Mesenchymal stem cell (in vitro differentiated cells and primary cell): ENCODE measurements at regions not wholly inside any gene's neighbourhood (a gene's known extent, or its start where the extent isn't known, plus 50 kb on each side); places are given as distances from the start of the nearest gene placed in this dataset.

Experiments used
- DNase-seq: peaks from one replicate; pipeline ENCODE4 v3.0.0-alpha.2; 2013
- H2AFZ ChIP-seq: one replicate; pipeline ENCODE4 v1.6.1; 2013; ENCODE audit warnings: low read depth, mild to moderate bottlenecking, control low read depth, inconsistent platforms, low read length, moderate library complexity
- H2AK5ac ChIP-seq: 2 replicates; pipeline ENCODE4 v1.6.1; 2013; ENCODE audit warnings: low read length, moderate library complexity, mild to moderate bottlenecking, inconsistent platforms; ENCODE audit not compliant: severe bottlenecking
- H2BK120ac ChIP-seq: one replicate; pipeline ENCODE4 v1.6.1; 2013; ENCODE audit warnings: low read depth, mild to moderate bottlenecking, inconsistent platforms, low read length, moderate library complexity
- H2BK12ac ChIP-seq, 2 experiments: one replicate each; pipeline ENCODE4 v1.6.1; 2013; ENCODE audit warnings: inconsistent platforms in 2 of 2, low read length in 2 of 2, mild to moderate bottlenecking in 2 of 2, moderate library complexity in 2 of 2, control low read depth in 1 of 2
- H2BK15ac ChIP-seq: one replicate; pipeline ENCODE4 v1.6.1; 2013; ENCODE audit warnings: mild to moderate bottlenecking, low read depth, inconsistent platforms; ENCODE audit not compliant: poor library complexity, severe bottlenecking
- H2BK5ac ChIP-seq: 2 replicates; pipeline ENCODE4 v1.6.1; 2013; ENCODE audit warnings: low read depth, mild to moderate bottlenecking, low read length, control low read depth, inconsistent platforms; ENCODE audit not compliant: poor library complexity, severe bottlenecking
- H3K14ac ChIP-seq, 2 experiments: one replicate each; pipeline ENCODE4 v1.6.1; 2013; ENCODE audit warnings: inconsistent platforms in 2 of 2, low read length in 2 of 2, control low read depth in 1 of 2, mild to moderate bottlenecking in 1 of 2, moderate library complexity in 1 of 2
- H3K18ac ChIP-seq, 2 experiments: one replicate each; pipeline ENCODE4 v1.6.1; 2013; ENCODE audit warnings: inconsistent platforms in 2 of 2, low read length in 2 of 2, control low read depth in 1 of 2, low read depth in 1 of 2, mild to moderate bottlenecking in 1 of 2
- H3K23ac ChIP-seq, 2 experiments: one replicate each; pipeline ENCODE4 v1.6.1; 2013; ENCODE audit warnings: inconsistent platforms in 2 of 2, low read length in 2 of 2, mild to moderate bottlenecking in 2 of 2, moderate library complexity in 2 of 2, control low read depth in 1 of 2
- H3K27ac ChIP-seq: 2 replicates; pipeline ENCODE4 v1.5.1; 2013; ENCODE audit warnings: mild to moderate bottlenecking, moderate library complexity, low read length, control low read depth, inconsistent platforms; ENCODE audit not compliant: poor library complexity, severe bottlenecking
- H3K27me3 ChIP-seq, 2 experiments: 2 replicates each; pipeline versions ENCODE4 v1.6.1 to v1.7.0; 2013; ENCODE audit warnings: low read length in 2 of 2, mild to moderate bottlenecking in 2 of 2, moderate library complexity in 2 of 2, control low read depth in 1 of 2, inconsistent platforms in 1 of 2; ENCODE audit not compliant: control insufficient read depth in 1 of 2, insufficient read depth in 1 of 2
- H3K36me3 ChIP-seq, 2 experiments: 2 replicates each; pipeline versions ENCODE4 v1.6.1 to v1.7.0; 2013; ENCODE audit warnings: low read length in 2 of 2, control low read depth in 1 of 2, inconsistent platforms in 1 of 2, low read depth in 1 of 2, mild to moderate bottlenecking in 1 of 2; ENCODE audit not compliant: insufficient read depth in 2 of 2, control insufficient read depth in 1 of 2
- H3K4ac ChIP-seq, 2 experiments: one replicate each; pipeline ENCODE4 v1.6.1; 2013; ENCODE audit warnings: inconsistent platforms in 2 of 2, low read length in 2 of 2, mild to moderate bottlenecking in 2 of 2, moderate library complexity in 2 of 2, control low read depth in 1 of 2, low read depth in 1 of 2
- H3K4me1 ChIP-seq: 2 replicates; pipeline ENCODE4 v1.6.1; 2013; ENCODE audit warnings: low read depth, low read length, control low read depth; ENCODE audit not compliant: control insufficient read depth, insufficient read depth
- H3K4me2 ChIP-seq: 2 replicates; pipeline ENCODE4 v1.6.1; 2013; ENCODE audit warnings: low read length, mild to moderate bottlenecking, inconsistent platforms; ENCODE audit not compliant: poor library complexity, severe bottlenecking
- H3K4me3 ChIP-seq, 2 experiments: 2 replicates each; pipeline versions ENCODE4 v1.5.1 to v1.7.0; 2013; ENCODE audit warnings: low read length in 2 of 2, mild to moderate bottlenecking in 2 of 2, control low read depth in 1 of 2, low read depth in 1 of 2; ENCODE audit not compliant: insufficient read depth in 1 of 2
- H3K79me1 ChIP-seq: replicated peaks from 2 replicates; pipeline ENCODE4 v1.6.1; 2013; ENCODE audit warnings: mild to moderate bottlenecking, control low read depth, low read length, inconsistent platforms; ENCODE audit not compliant: poor library complexity, severe bottlenecking
- H3K9ac ChIP-seq: 2 replicates; pipeline ENCODE4 v1.7.0; 2013; ENCODE audit warnings: mild to moderate bottlenecking, low read length, moderate library complexity
- H3K9me3 ChIP-seq: 2 replicates; pipeline ENCODE4 v1.7.0; 2013; ENCODE audit warnings: mild to moderate bottlenecking, low read length; ENCODE audit not compliant: control insufficient read depth
- H4K8ac ChIP-seq: one replicate; pipeline ENCODE4 v1.6.1; 2013; ENCODE audit warnings: inconsistent platforms, mild to moderate bottlenecking, low read length, moderate library complexity
- H4K91ac ChIP-seq: one replicate; pipeline ENCODE4 v1.6.1; 2013; ENCODE audit warnings: mild to moderate bottlenecking, low read length, inconsistent platforms
- WGBS: methylation state at CpG from one replicate; pipeline ENCODE4 v1.1.7; 2013; ENCODE audit warnings: mixed read lengths; 5-methylcytosine and 5-hydroxymethylcytosine counted together

- H2BK120ac ChIP-seq: no peak overlapping the region
- no peak overlapping the region for H4K91ac ChIP-seq
- H3K23ac ChIP-seq: no peak overlapping the region
- no peak overlapping the region for H3K4ac ChIP-seq
- no peak overlapping the region for H2AK5ac ChIP-seq
- no peak overlapping the region for H3K9ac ChIP-seq
- H4K8ac ChIP-seq: no peak overlapping the region
- H3K36me3 ChIP-seq: no peaks in the 10 kb centered on the region
- H3K79me1 ChIP-seq: no peaks in the 10 kb centered on the region
- H3K4me2 ChIP-seq: peak overlapping the region; percentile 7
- H3K14ac ChIP-seq: no peak overlapping the region
- peaks cover 8% of the 10 kb centered on the region for H3K4me1 ChIP-seq
- no peaks in the 10 kb centered on the region for H3K9me3 ChIP-seq
- H2BK15ac ChIP-seq: no peak overlapping the region
- no peak overlapping the region for H2BK5ac ChIP-seq
- H3K4me3 ChIP-seq: no peak overlapping the region
- H2AFZ ChIP-seq: no peak overlapping the region
- WGBS: 88% methylated on average over 8 of the region's 10 CpGs
- H3K27ac ChIP-seq: no peak overlapping the region
- H2BK12ac ChIP-seq: no peak overlapping the region
- no peak overlapping the region for H3K18ac ChIP-seq
- no peak for DNase-seq
- H3K27me3 ChIP-seq: peaks cover 0 to 5% of the 10 kb centered on the region in 2 experiments
These were observed 585.1 kb downstream of the ZEB2 start for GRCh38 chr2:143934626-143935481.

- Histone ChIP-seq H3K4me1 (peaks cover 8% of the 10 kb centered on the region), H3K4me3 (no peak overlapping the region), H2BK5ac (no peak overlapping the region), H3K9me3 (no peaks in the 10 kb centered on the region), H4K8ac (no peak overlapping the region), H4K91ac (no peak overlapping the region), H2AK5ac (no peak overlapping the region), H3K4ac (no peak overlapping the region), H3K18ac (no peak overlapping the region), H3K9ac (no peak overlapping the region), H3K27me3 (peaks cover 0 to 5% of the 10 kb centered on the region in 2 experiments), H2BK15ac (no peak overlapping the region), H3K4me2 (no peak overlapping the region), H2BK120ac (no peak overlapping the region), H2AFZ (no peak overlapping the region), H3K27ac (no peak overlapping the region), H3K14ac (no peak overlapping the region), H2BK12ac (no peak overlapping the region), H3K79me1 (no peaks in the 10 kb centered on the region), H3K36me3 (no peaks in the 10 kb centered on the region), H3K23ac (no peak overlapping the region)
- DNase-seq: no peak
These were observed 585.9 kb downstream of the ZEB2 start for GRCh38 chr2:143933946-143934569.

GRCh38 chr2:143930891-143931290 lies 589.0 kb downstream of the ZEB2 start:
- no peak overlapping the region for H3K4me2 ChIP-seq
- H2AK5ac ChIP-seq: no peak overlapping the region
- H3K9me3 ChIP-seq: no peaks in the 10 kb centered on the region
- no peak overlapping the region for H3K18ac ChIP-seq
- H3K14ac ChIP-seq: no peak overlapping the region
- H2BK120ac ChIP-seq: no peak overlapping the region
- no peak overlapping the region for H2BK12ac ChIP-seq
- H2BK5ac ChIP-seq: no peak overlapping the region
- no peaks in the 10 kb centered on the region for H3K4me1 ChIP-seq
- no peak overlapping the region for H3K4me3 ChIP-seq
- H3K23ac ChIP-seq: no peak overlapping the region
- no peak overlapping the region for H3K4ac ChIP-seq
- no peak overlapping the region for H4K8ac ChIP-seq
- H2AFZ ChIP-seq: no peak overlapping the region
- WGBS: 73% methylated on average over 2 of the region's 2 CpGs
- no peak for DNase-seq
- H3K27me3 ChIP-seq: no peaks in the 10 kb centered on the region
- no peaks in the 10 kb centered on the region for H3K36me3 ChIP-seq
- H3K9ac ChIP-seq: no peak overlapping the region
- H4K91ac ChIP-seq: no peak overlapping the region
- H3K79me1 ChIP-seq: no peaks in the 10 kb centered on the region
- no peak overlapping the region for H3K27ac ChIP-seq
- no peak overlapping the region for H2BK15ac ChIP-seq

- Histone ChIP-seq H2BK5ac (no peak overlapping the region), H3K4me1 (no peaks in the 10 kb centered on the region), H2AK5ac (no peak overlapping the region), H2BK15ac (no peak overlapping the region), H3K36me3 (no peaks in the 10 kb centered on the region), H2BK12ac (no peak overlapping the region), H2BK120ac (no peak overlapping the region), H3K9me3 (no peaks in the 10 kb centered on the region), H3K9ac (no peak overlapping the region), H2AFZ (no peak overlapping the region), H3K4me3 (no peak overlapping the region), H3K4me2 (no peak overlapping the region), H3K14ac (no peak overlapping the region), H3K27ac (no peak overlapping the region), H4K91ac (no peak overlapping the region), H4K8ac (no peak overlapping the region), H3K27me3 (no peaks in the 10 kb centered on the region), H3K79me1 (no peaks in the 10 kb centered on the region), H3K18ac (no peak overlapping the region), H3K23ac (no peak overlapping the region), H3K4ac (no peak overlapping the region)
- WGBS: 61% methylated on average over 1 of the region's 1 CpG
- DNase-seq: no peak
These were observed 591.3 kb downstream of the ZEB2 start for GRCh38 chr2:143928613-143929012.
